NCI-H1694 (cell line): ENCODE measurements at regions not wholly inside any gene's neighbourhood (a gene's known extent, or its start where the extent isn't known, plus 50 kb on each side); places are given as distances from the start of the nearest gene placed in this dataset.
A peak's percentile ranks its signal among the peaks of the same experiment; 100 is the strongest.

Experiments used
- DNase-seq: peaks from one replicate; lab custom pipeline; 2025; lab: John Stamatoyannopoulos, UW

DNA sequence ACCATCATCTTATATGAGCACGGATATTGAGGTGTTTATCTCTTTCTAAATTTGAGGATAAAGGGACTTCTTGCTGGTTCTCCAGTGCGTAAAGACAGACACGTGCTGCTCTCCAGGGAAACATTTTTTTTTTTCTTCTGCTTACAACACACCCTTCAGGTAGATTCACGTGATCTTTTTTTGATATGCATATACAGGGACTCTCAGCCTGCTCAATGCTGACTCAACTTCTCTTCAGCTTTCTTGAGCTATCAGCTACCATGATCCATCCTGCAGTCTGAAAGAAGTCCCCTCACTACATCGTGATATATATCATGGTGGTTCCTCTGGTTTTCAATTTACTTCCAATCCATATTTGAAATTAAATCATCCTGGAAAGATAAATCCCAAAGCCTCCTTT is 87.1 kb upstream of the SLITRK3 start:
- no peak for DNase-seq

- no peak for DNase-seq
Observed at GRCh38 chr3:165279471-165279870, 83.3 kb upstream of the SLITRK3 start.

GRCh38 chr3:165273411-165273810 is 77.2 kb upstream of the SLITRK3 start:
- no peak for DNase-seq

- DNase-seq, result no peak
Observed at GRCh38 chr3:165259541-165260193, 63.5 kb upstream of the SLITRK3 start.

GRCh38 chr3:165256554-165257065 is 60.4 kb upstream of the SLITRK3 start:
- no peak for DNase-seq

- DNase-seq, result peak; percentile 19
Observed at GRCh38 chr3:165254812-165255211, 58.6 kb upstream of the SLITRK3 start.
